Gastroesophageal sphincter (tissue), 4 donors: ENCODE measurements at regions not wholly inside any gene's neighbourhood (a gene's known extent, or its start where the extent isn't known, plus 50 kb on each side); places are given as distances from the start of the nearest gene placed in this dataset.

Source experiments
- ATAC-seq: fragments of 150-250 bp; one replicate; pipeline ENCODE4 v1.9.1; 2016; ENCODE audit warnings: mild to moderate bottlenecking, moderate library complexity
- H3K27ac ChIP-seq, 4 donors: fragments of 200-600 bp; sonication (generic) in 3 of 4; 1 replicate in 3 of 4; 2 replicates in 1 of 4; pipeline ENCODE4 v1.5.1; 2016 to 2019
- H3K27me3 ChIP-seq: fragments of 200-600 bp; sonication (generic); one replicate; pipeline ENCODE4 v1.5.1; 2019
- H3K36me3 ChIP-seq, 2 donors: fragments of 200-600 bp; sonication (generic); one replicate each; pipeline ENCODE4 v1.5.1; 2019; ENCODE audit warnings: control low read depth in 1 of 2
- H3K4me1 ChIP-seq, 3 donors: fragments of 200-600 bp; sonication (generic); 1 replicate in 2 of 3; 2 replicates in 1 of 3; pipeline ENCODE4 v1.5.1; 2016 to 2019; ENCODE audit warnings: control low read depth in 2 of 3
- H3K4me3 ChIP-seq, 2 donors: fragments of 200-600 bp; sonication (generic); one replicate each; pipeline ENCODE4 v1.5.1; 2019; ENCODE audit warnings: mild to moderate bottlenecking in 1 of 2, moderate library complexity in 1 of 2
- H3K9me3 ChIP-seq, 3 donors: fragments of 200-600 bp; sonication (generic); one replicate each; pipeline ENCODE4 v1.5.1; 2017 to 2019; ENCODE audit warnings: control low read depth in 2 of 3
- CTCF ChIP-seq, 4 experiments: fragments of 200-600 bp in 2 of 4; fragments of 450-650 bp in 2 of 4; sonication (generic) in 1 of 4; IDR thresholded peaks; one replicate each; pipeline ENCODE4 v1.5.1; 2017 to 2019; ENCODE audit warnings: antibody characterized with exemption in 4 of 4, mild to moderate bottlenecking in 2 of 4, moderate library complexity in 2 of 4
- EP300 ChIP-seq: sonication (generic); formaldehyde crosslinking; IDR thresholded peaks from one replicate; pipeline ENCODE4 v1.6.1; 2017; ENCODE audit warnings: antibody characterized with exemption, mild to moderate bottlenecking
- POLR2A ChIP-seq, 2 donors: fragments of 450-650 bp; IDR thresholded peaks; one replicate each; pipeline ENCODE4 v1.6.1; 2017; ENCODE audit warnings: antibody characterized with exemption in 2 of 2, mild to moderate bottlenecking in 2 of 2, moderate library complexity in 1 of 2
- POLR2AphosphoS5 ChIP-seq: sonication (generic); formaldehyde crosslinking; IDR thresholded peaks from one replicate; pipeline ENCODE4 v1.6.1; 2017; ENCODE audit warnings: antibody characterized with exemption
- WGBS, 2 donors: methylation state at CpG; one replicate each; pipeline ENCODE4 v1.1.5; 2018; ENCODE audit warnings: low coverage in 1 of 2; 5-methylcytosine and 5-hydroxymethylcytosine counted together

GRCh38 chr13:71320452-71320851, 546.6 kb downstream of the DACH1 start:
- Histone ChIP-seq H3K27me3 (no peaks in the 10 kb centered on the region), H3K36me3 (no peaks in the 10 kb centered on the region), H3K4me1 (no peaks in the 10 kb centered on the region), H3K4me3 (no peak overlapping the region), H3K9me3 (peaks cover 0 to 12% (median 0%) of the 10 kb centered on the region in 3 donors), H3K27ac (no peak overlapping the region)
- WGBS, 2 donors: 80% methylated on average over 1 of the region's 1 CpG; no CpG with 5 or more reads in 1 of the 2 donors
- ATAC-seq: no peak
- TF ChIP-seq EP300: no peak

GRCh38 chr13:71316792-71317363, 550.1 kb downstream of the DACH1 start:
- Histone ChIP-seq H3K27me3 (no peaks in the 10 kb centered on the region), H3K36me3 (no peaks in the 10 kb centered on the region), H3K27ac (no peak overlapping the region), H3K9me3 (peaks cover 0 to 12% (median 0%) of the 10 kb centered on the region in 3 donors), H3K4me1 (no peaks in the 10 kb centered on the region), H3K4me3 (no peak overlapping the region)
- WGBS, 2 donors: 53 to 67% methylated on average over 2 to 3 of the region's 3 CpGs
- TF ChIP-seq EP300 (no peak), POLR2AphosphoS5 (no peak), POLR2A (IDR thresholded peaks at IDR 0.05) (no peak), CTCF (IDR thresholded peaks at IDR 0.05) (no peak)
- ATAC-seq: no peak

GRCh38 chr13:71312923-71313322, 554.1 kb downstream of the DACH1 start:
- no peak for ATAC-seq
- H3K4me1 ChIP-seq: no peaks in the 10 kb centered on the region

GRCh38 chr13:71309905-71310304, 557.1 kb downstream of the DACH1 start:
- no peak for ATAC-seq
- no peak overlapping the region for H3K4me3 ChIP-seq
- H3K4me1 ChIP-seq: no peaks in the 10 kb centered on the region
- TF ChIP-seq CTCF (IDR thresholded peaks at IDR 0.05) (no peak), EP300 (no peak), POLR2A (IDR thresholded peaks at IDR 0.05) (no peak), POLR2AphosphoS5 (no peak)
- no peak overlapping the region for H3K27ac ChIP-seq
- H3K9me3 ChIP-seq: no peaks in the 10 kb centered on the region
- H3K36me3 ChIP-seq: no peaks in the 10 kb centered on the region
- H3K27me3 ChIP-seq: no peaks in the 10 kb centered on the region
- WGBS, 2 donors: 65 to 71% methylated on average over 4 of the region's 4 CpGs

More at GRCh38 chr13:71312923-71313322, 554.1 kb downstream of the DACH1 start:
- TF ChIP-seq CTCF (IDR thresholded peaks at IDR 0.05): no peak
- no peak for TF ChIP-seq POLR2AphosphoS5
- TF ChIP-seq EP300: no peak
- TF ChIP-seq POLR2A (IDR thresholded peaks at IDR 0.05): no peak
- no peaks in the 10 kb centered on the region for H3K27me3 ChIP-seq
- no peak overlapping the region for H3K27ac ChIP-seq
- no peaks in the 10 kb centered on the region for H3K9me3 ChIP-seq
- no peaks in the 10 kb centered on the region for H3K36me3 ChIP-seq
- no peak overlapping the region for H3K4me3 ChIP-seq

GRCh38 chr13:71306821-71307220, 560.2 kb downstream of the DACH1 start:
- WGBS, 2 donors: 47 to 78% methylated on average over 1 of the region's 1 CpG
- H3K36me3 ChIP-seq: no peaks in the 10 kb centered on the region
- no peaks in the 10 kb centered on the region for H3K9me3 ChIP-seq
- no peaks in the 10 kb centered on the region for H3K27me3 ChIP-seq
- no peaks in the 10 kb centered on the region for H3K4me1 ChIP-seq
- H3K4me3 ChIP-seq: no peak overlapping the region
- no peak overlapping the region for H3K27ac ChIP-seq
- no peak for ATAC-seq
- no peak for TF ChIP-seq EP300
- no peak for TF ChIP-seq POLR2A (IDR thresholded peaks at IDR 0.05)
- TF ChIP-seq CTCF (IDR thresholded peaks at IDR 0.05): no peak
- no peak for TF ChIP-seq POLR2AphosphoS5
